ENCODE measurements at regions not wholly inside any gene's neighbourhood (a gene's known extent, or its start where the extent isn't known, plus 50 kb on each side); places are given as distances from the start of the nearest gene placed in this dataset.

DNA sequence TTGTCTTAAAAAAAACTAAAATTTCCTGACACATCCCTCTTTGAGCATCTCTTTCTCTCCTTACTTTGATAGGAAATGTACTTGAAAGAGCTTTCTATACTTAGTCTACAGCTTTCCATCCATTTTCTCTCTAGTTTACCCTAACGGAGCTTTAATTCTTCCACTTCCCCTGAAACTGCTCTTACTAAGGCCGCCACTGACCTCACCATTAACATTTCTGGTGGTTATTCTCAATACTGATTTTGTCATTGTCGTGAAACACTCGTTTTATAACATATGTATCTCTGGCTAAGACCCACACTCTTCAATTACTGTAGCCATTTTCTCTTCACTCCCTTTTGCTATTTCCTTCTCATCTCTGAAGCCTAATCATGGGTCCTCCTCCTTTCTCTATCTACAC lies 262.0 kb upstream of the FERD3L start:
- intact Hi-C loops (cut with DNase I) = no loop called here
- no peak overlapping the region for H3K27ac ChIP-seq
- H3K4me1 ChIP-seq = peaks cover 0 to 5% (median 0%) of the 10 kb centered on the region in 9 donors
- no peak overlapping the region for H3K4me3 ChIP-seq
- no peak for DNase-seq
- no peaks in the 10 kb centered on the region for H3K9me3 ChIP-seq
- no peaks in the 10 kb centered on the region for H3K27me3 ChIP-seq
- no peak for ATAC-seq
- no peak for TF ChIP-seq CTCF (IDR thresholded peaks at IDR 0.05)
- no peaks in the 10 kb centered on the region for H3K36me3 ChIP-seq
- WGBS, 2 donors = 81% methylated on average over 4 of the region's 4 CpGs

- peaks cover 0 to 5% (median 0%) of the 10 kb centered on the region in 9 donors for H3K4me1 ChIP-seq
- no peaks in the 10 kb centered on the region for H3K9me3 ChIP-seq
- no peak for TF ChIP-seq CTCF (IDR thresholded peaks at IDR 0.05)
- ATAC-seq = no peak
- intact Hi-C loops (cut with DNase I) = no loop called here
- H3K27me3 ChIP-seq = no peaks in the 10 kb centered on the region
- no peak overlapping the region for H3K4me3 ChIP-seq
- DNase-seq = no peak
- no peaks in the 10 kb centered on the region for H3K36me3 ChIP-seq
- 64 to 67% methylated on average over 2 of the region's 2 CpGs for WGBS, 2 donors
- no peak overlapping the region for H3K27ac ChIP-seq
Observed at GRCh38 chr7:19405541-19405940, 260.3 kb upstream of the FERD3L start.

DNA sequence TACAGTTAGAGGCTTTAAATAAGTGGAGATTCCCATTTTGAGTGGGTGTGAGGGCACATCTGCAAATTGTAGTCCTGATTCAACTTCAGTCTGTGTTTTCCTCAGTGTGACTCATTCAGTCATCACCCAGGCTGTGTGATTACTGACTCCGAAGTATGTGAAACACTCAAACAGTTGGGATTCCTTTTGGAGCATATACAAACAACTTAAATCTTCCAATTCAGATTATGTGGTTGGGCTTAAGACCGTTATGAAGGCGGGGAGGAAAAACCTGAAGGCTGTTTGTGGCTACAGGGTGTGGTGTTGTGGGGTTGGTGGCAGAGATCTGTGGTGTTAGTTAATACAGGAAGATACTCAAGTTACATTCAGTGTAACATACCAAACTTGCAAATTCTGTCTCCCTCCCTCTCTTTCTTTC lies 259.7 kb upstream of the FERD3L start:
- intact Hi-C loops (cut with DNase I) = no loop called here
- DNase-seq = no peak
- 21 to 23% methylated on average over 3 of the region's 3 CpGs for WGBS, 2 donors

GRCh38 chr7:19403691-19404090 lies 258.5 kb upstream of the FERD3L start:
- no peak overlapping the region for H3K4me3 ChIP-seq
- 91 to 93% methylated on average over 2 of the region's 2 CpGs for WGBS, 2 donors
- H3K36me3 ChIP-seq = no peaks in the 10 kb centered on the region
- no peak for TF ChIP-seq CTCF (IDR thresholded peaks at IDR 0.05)
- no peaks in the 10 kb centered on the region for H3K27me3 ChIP-seq
- H3K9me3 ChIP-seq = no peaks in the 10 kb centered on the region
- ATAC-seq (no peak), DNase-seq (no peak)
- intact Hi-C loops (cut with DNase I) = no loop called here
- H3K27ac ChIP-seq = no peak overlapping the region
- H3K4me1 ChIP-seq = peaks cover 0 to 5% (median 0%) of the 10 kb centered on the region in 9 donors

More for the DNA sequence above, 259.7 kb upstream of the FERD3L start:
- Histone ChIP-seq H3K27me3 (no peaks in the 10 kb centered on the region), H3K9me3 (no peaks in the 10 kb centered on the region), H3K4me3 (no peak overlapping the region), H3K36me3 (no peaks in the 10 kb centered on the region), H3K27ac (no peak overlapping the region), H3K4me1 (peaks cover 0 to 5% (median 0%) of the 10 kb centered on the region in 9 donors)
- no peak for TF ChIP-seq CTCF (IDR thresholded peaks at IDR 0.05)
- ATAC-seq = peak in 1 of 8 donors; percentile 62
